ENCODE measurements at regions not wholly inside any gene's neighbourhood (a gene's known extent, or its start where the extent isn't known, plus 50 kb on each side); places are given as distances from the start of the nearest gene placed in this dataset.

- TF ChIP-seq POLR2A (IDR thresholded peaks at IDR 0.05) (no peak), CTCF (IDR thresholded peaks at IDR 0.05) (no peak)
Measured at GRCh38 chr12:88878295-88878694, 298.0 kb upstream of the KITLG start.
